HEK293T (cell line): ENCODE measurements at regions not wholly inside any gene's neighbourhood (a gene's known extent, or its start where the extent isn't known, plus 50 kb on each side); places are given as distances from the start of the nearest gene placed in this dataset.

Experiments
- CTCF ChIA-PET: fragments of 350-600 bp; formaldehyde crosslinking; extraction: SDS; loops from one replicate; lab custom pipeline; 2021; ENCODE audit warnings: antibody characterized with exemption, inconsistent platforms; lab: Yijun Ruan, JAX
- POLR2A ChIA-PET: fragments of 350-600 bp; formaldehyde crosslinking; extraction: SDS; loops from one replicate; lab custom pipeline; 2020; ENCODE audit warnings: antibody characterized with exemption, inconsistent platforms; lab: Yijun Ruan, JAX
- DNase-seq: peaks from one replicate; pipeline ENCODE4 v3.0.0; 2012; ENCODE audit warnings: mixed read lengths; ENCODE audit errors: extremely low spot score
- ARNT ChIP-seq: fragments of 450-650 bp; IDR thresholded peaks from 2 replicates; pipeline ENCODE4 v1.6.1; 2017; ENCODE audit warnings: mild to moderate bottlenecking
- BHLHE40 ChIP-seq: fragments of 450-650 bp; IDR thresholded peaks from 2 replicates; pipeline ENCODE4 v1.6.1; 2016; ENCODE audit warnings: mild to moderate bottlenecking, moderate library complexity, borderline replicate concordance
- CTBP1 ChIP-seq: fragments of 450-650 bp; IDR thresholded peaks from 2 replicates; pipeline ENCODE4 v1.6.1; 2016; ENCODE audit warnings: borderline replicate concordance
- ELF4 ChIP-seq: fragments of 450-650 bp; IDR thresholded peaks from 2 replicates; pipeline ENCODE4 v1.6.1; 2017; ENCODE audit warnings: antibody characterized with exemption
- FOXA1 ChIP-seq: fragments of 450-650 bp; IDR thresholded peaks from 2 replicates; pipeline ENCODE4 v1.6.1; 2016; ENCODE audit warnings: mild to moderate bottlenecking
- FOXK2 ChIP-seq: fragments of 450-650 bp; IDR thresholded peaks from 2 replicates; pipeline ENCODE4 v1.6.1; 2016; ENCODE audit warnings: mild to moderate bottlenecking
- FOXM1 ChIP-seq: fragments of 450-650 bp; IDR thresholded peaks from 2 replicates; pipeline ENCODE4 v1.6.1; 2017; ENCODE audit warnings: mild to moderate bottlenecking, borderline replicate concordance
- HDGF ChIP-seq: fragments of 450-650 bp; IDR thresholded peaks from 2 replicates; pipeline ENCODE4 v1.6.1; 2017; ENCODE audit warnings: antibody characterized with exemption, borderline replicate concordance
- L3MBTL2 ChIP-seq: fragments of 450-650 bp; conservative IDR thresholded peaks from 2 replicates; pipeline ENCODE4 v1.6.1; 2016; ENCODE audit warnings: mild to moderate bottlenecking
- LEF1 ChIP-seq: fragments of 450-650 bp; IDR thresholded peaks from 2 replicates; pipeline ENCODE4 v1.6.1; 2017; ENCODE audit warnings: mild to moderate bottlenecking, borderline replicate concordance
- NFRKB ChIP-seq: fragments of 450-650 bp; IDR thresholded peaks from 2 replicates; pipeline ENCODE4 v1.6.1; 2016; ENCODE audit warnings: mild to moderate bottlenecking, moderate library complexity
- SP1 ChIP-seq: fragments of 450-650 bp; IDR thresholded peaks from 2 replicates; pipeline ENCODE4 v1.6.1; 2017
- SUZ12 ChIP-seq: fragments of 450-650 bp; IDR thresholded peaks from 2 replicates; pipeline ENCODE4 v1.6.1; 2016; ENCODE audit warnings: mild to moderate bottlenecking
- TARDBP ChIP-seq: fragments of 450-650 bp; IDR thresholded peaks from 2 replicates; pipeline ENCODE4 v1.6.1; 2016
- ZNF384 ChIP-seq: fragments of 450-650 bp; IDR thresholded peaks from 2 replicates; pipeline ENCODE4 v1.6.1; 2016
- TF ChIP-seq, protein P1 (sequence below): fragments of 450-650 bp; IDR thresholded peaks from 2 replicates; pipeline ENCODE4 v1.6.1; 2016

- TF ChIP-seq SP1 (no peak), BHLHE40 (no peak), CTBP1 (no peak), TARDBP (no peak), LEF1 (no peak), FOXM1 (no peak)
- POLR2A ChIA-PET = no interaction called here
- DNase-seq = no peak
- CTCF ChIA-PET = no interaction called here
Observed at GRCh38 chr20:50242548-50242862, 51.9 kb downstream of the CEBPB start.

DNA sequence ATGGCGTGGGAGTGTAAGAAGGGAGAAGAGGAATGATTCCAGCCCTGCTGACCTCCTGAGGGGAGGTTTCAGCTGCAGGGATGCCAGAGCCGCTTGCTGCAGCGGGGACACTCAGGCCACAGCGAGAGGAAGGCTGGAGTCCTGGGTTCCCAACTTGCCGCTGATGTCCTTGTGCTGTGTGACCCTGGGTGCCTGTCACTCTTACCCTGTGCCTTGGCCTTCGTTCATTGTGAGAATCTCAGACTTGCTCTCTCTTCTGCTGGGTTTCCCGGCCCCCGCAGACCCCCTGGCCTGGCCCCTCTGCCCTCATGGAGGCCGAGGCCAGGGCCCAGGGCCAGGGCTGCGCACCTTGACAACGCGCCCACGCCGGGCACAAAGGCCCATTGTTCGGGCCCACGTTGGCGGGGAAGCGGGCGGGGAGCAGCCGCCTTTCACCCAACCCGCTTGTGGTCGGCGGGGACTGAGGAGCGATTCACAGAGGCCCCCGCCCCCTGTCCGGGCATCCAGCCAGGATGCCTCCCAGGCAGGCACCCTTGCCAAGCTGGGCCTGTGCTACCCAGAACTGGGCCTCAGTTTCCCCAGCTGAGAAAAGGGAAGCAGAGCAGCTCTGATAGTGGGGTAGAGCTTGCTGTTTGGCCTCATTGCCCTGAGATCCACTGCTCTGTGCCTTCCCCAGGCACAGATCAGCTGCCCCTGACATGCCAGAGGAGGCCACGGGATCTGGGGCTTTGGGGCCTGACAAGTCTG, 52.4 kb downstream of the CEBPB start:
- POLR2A ChIA-PET = no interaction called here
- CTCF ChIA-PET = no interaction called here
- TF ChIP-seq L3MBTL2 (no peak), CTBP1 (no peak), FOXM1 (no peak), TARDBP (no peak), FOXA1 (no peak), NFRKB (no peak), ARNT (no peak), ELF4 (no peak), BHLHE40 (no peak), FOXK2 (no peak), LEF1 (no peak), SUZ12 (no peak), ZNF384 (no peak), SP1 (no peak), HDGF (no peak)
- TF ChIP-seq, protein P1, sequence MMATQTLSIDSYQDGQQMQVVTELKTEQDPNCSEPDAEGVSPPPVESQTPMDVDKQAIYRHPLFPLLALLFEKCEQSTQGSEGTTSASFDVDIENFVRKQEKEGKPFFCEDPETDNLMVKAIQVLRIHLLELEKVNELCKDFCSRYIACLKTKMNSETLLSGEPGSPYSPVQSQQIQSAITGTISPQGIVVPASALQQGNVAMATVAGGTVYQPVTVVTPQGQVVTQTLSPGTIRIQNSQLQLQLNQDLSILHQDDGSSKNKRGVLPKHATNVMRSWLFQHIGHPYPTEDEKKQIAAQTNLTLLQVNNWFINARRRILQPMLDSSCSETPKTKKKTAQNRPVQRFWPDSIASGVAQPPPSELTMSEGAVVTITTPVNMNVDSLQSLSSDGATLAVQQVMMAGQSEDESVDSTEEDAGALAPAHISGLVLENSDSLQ = no peak
- DNase-seq = no peak

- TF ChIP-seq LEF1 (no peak), CTBP1 (no peak), FOXA1 (no peak), NFRKB (no peak), TARDBP (no peak), HDGF (no peak), BHLHE40 (no peak), ZNF384 (no peak), FOXK2 (no peak), SUZ12 (no peak), SP1 (no peak), FOXM1 (no peak), L3MBTL2 (no peak)
- TF ChIP-seq, protein P1 = no peak
- CTCF ChIA-PET = no interaction called here
- POLR2A ChIA-PET = no interaction called here
- DNase-seq = no peak
Observed at GRCh38 chr20:50243610-50244351, 53.2 kb downstream of the CEBPB start.

GRCh38 chr20:50244352-50245149, 53.9 kb downstream of the CEBPB start:
- POLR2A ChIA-PET = no interaction called here
- no peak for DNase-seq
- TF ChIP-seq L3MBTL2 = no peak
- no peak for TF ChIP-seq LEF1
- TF ChIP-seq SUZ12 = no peak
- no peak for TF ChIP-seq SP1
- no peak for TF ChIP-seq ELF4
- CTCF ChIA-PET = no interaction called here

GRCh38 chr20:50245498-50246366, 55.1 kb downstream of the CEBPB start:
- ChIA-PET POLR2A (no interaction called here), CTCF (no interaction called here)
- DNase-seq = no peak
- TF ChIP-seq L3MBTL2 (no peak), LEF1 (no peak), BHLHE40 (no peak), ELF4 (no peak), FOXK2 (no peak), ZNF384 (no peak), FOXA1 (no peak), HDGF (no peak), FOXM1 (no peak), CTBP1 (no peak), ARNT (no peak), TARDBP (no peak)
